Breast epithelium (tissue), 3 donors: ENCODE measurements at regions not wholly inside any gene's neighbourhood (a gene's known extent, or its start where the extent isn't known, plus 50 kb on each side); places are given as distances from the start of the nearest gene placed in this dataset.

Source experiments
- CTCF ChIP-seq, 3 donors: fragments of 450-650 bp; IDR thresholded peaks; one replicate each; pipeline ENCODE4 v1.5.1; 2016 to 2017; ENCODE audit warnings: antibody characterized with exemption in 3 of 3, mild to moderate bottlenecking in 3 of 3, moderate library complexity in 3 of 3
- POLR2A ChIP-seq: fragments of 450-650 bp; IDR thresholded peaks from one replicate; pipeline ENCODE4 v1.6.1; 2016; ENCODE audit warnings: antibody characterized with exemption, mild to moderate bottlenecking, moderate library complexity
- POLR2AphosphoS5 ChIP-seq, 3 donors: sonication (generic); formaldehyde crosslinking; IDR thresholded peaks; one replicate each; pipeline ENCODE4 v1.6.1; 2017; ENCODE audit warnings: antibody characterized with exemption in 3 of 3

DNA sequence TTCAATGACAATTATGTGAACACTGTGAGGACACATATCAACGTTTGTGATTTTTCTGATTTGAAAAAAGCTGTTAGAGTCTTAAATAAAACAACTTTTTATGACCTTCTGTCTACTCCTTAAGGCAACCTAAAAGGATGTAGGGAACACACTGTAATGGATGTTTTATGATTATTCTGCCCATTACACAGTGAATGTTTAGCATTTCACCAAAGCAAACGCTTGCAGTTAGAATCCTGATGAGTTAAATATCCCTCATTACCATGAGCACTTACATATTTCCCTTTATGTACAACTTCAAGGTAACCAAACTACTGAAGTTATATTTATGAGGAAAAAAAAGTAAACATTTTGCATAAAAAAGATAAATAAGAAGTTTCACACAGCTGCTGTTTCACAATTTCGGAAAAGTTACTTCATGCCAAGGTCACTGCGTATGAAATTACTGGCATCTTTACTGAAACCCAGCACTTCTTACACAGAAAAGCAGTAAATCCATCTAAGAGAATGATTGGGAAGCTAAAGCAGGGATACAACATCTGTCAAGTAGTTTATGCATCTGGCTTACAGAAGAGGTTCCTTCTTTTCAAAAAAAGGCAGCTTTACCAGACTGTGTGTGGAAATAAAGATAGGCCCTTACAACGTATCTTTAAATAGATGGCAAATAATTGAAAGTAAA lies 733.7 kb upstream of the ATXN8OS start:
- no peak for TF ChIP-seq CTCF (IDR thresholded peaks at IDR 0.05)
- TF ChIP-seq POLR2A = no peak
- no peak for TF ChIP-seq POLR2AphosphoS5 (IDR thresholded peaks at IDR 0.05)
